KMS-11 (cell line): ENCODE measurements at regions not wholly inside any gene's neighbourhood (a gene's known extent, or its start where the extent isn't known, plus 50 kb on each side); places are given as distances from the start of the nearest gene placed in this dataset.

Experiments
- H2AFZ ChIP-seq: fragments of 200-600 bp; sonication (generic); 2 replicates; pipeline ENCODE4 v1.6.1; 2016; ENCODE audit warnings: antibody characterized with exemption, mixed run types, low read depth
- H3K27ac ChIP-seq: fragments of 200-600 bp; sonication (generic); 2 replicates; pipeline ENCODE4 v1.6.1; 2016; ENCODE audit warnings: mild to moderate bottlenecking, mixed run types
- H3K27me3 ChIP-seq: fragments of 200-600 bp; sonication (generic); 2 replicates; pipeline ENCODE4 v1.6.1; 2017; ENCODE audit warnings: mild to moderate bottlenecking, low read depth, mixed run types, moderate library complexity; ENCODE audit not compliant: insufficient read depth
- H3K36me3 ChIP-seq: fragments of 200-600 bp; sonication (generic); 2 replicates; pipeline ENCODE4 v1.6.1; 2017; ENCODE audit warnings: mild to moderate bottlenecking, mixed run types; ENCODE audit not compliant: insufficient read depth
- H3K4me1 ChIP-seq: fragments of 200-600 bp; sonication (generic); 2 replicates; pipeline ENCODE4 v1.6.1; 2016; ENCODE audit warnings: mild to moderate bottlenecking, low read depth, mixed run types; ENCODE audit not compliant: poor library complexity, severe bottlenecking
- H3K4me2 ChIP-seq: fragments of 200-600 bp; sonication (generic); 2 replicates; pipeline ENCODE4 v1.7.0; 2016; ENCODE audit warnings: mild to moderate bottlenecking, mixed run types
- H3K4me3 ChIP-seq: fragments of 200-600 bp; sonication (generic); IDR thresholded peaks from 2 replicates; pipeline ENCODE4 v1.6.1; 2017; ENCODE audit warnings: low read depth, low read length, mixed read lengths; ENCODE audit not compliant: insufficient read depth
- H3K79me2 ChIP-seq: fragments of 200-600 bp; sonication (generic); 2 replicates; pipeline ENCODE4 v1.6.1; 2016; ENCODE audit warnings: low read depth, mixed run types; ENCODE audit not compliant: insufficient read depth
- H3K9ac ChIP-seq: fragments of 200-600 bp; sonication (generic); 2 replicates; pipeline ENCODE4 v1.6.1; 2016; ENCODE audit warnings: mild to moderate bottlenecking, mixed run types
- H4K20me1 ChIP-seq: fragments of 200-600 bp; sonication (generic); 2 replicates; pipeline ENCODE4 v1.6.1; 2016; ENCODE audit warnings: mild to moderate bottlenecking, mixed run types; ENCODE audit not compliant: insufficient read depth
- TF ChIP-seq, protein P1 (sequence below): fragments of 200-600 bp; sonication (generic); conservative IDR thresholded peaks from 2 replicates; pipeline ENCODE4 v1.6.1; 2017; ENCODE audit warnings: low read depth, mild to moderate bottlenecking, antibody characterized with exemption, low read length, moderate library complexity, mixed read lengths

GRCh38 chr11:80440835-80441234 lies 1000.0 kb upstream of the TENM4 start:
- H3K36me3 ChIP-seq: no peaks in the 10 kb centered on the region
- H4K20me1 ChIP-seq: no peaks in the 10 kb centered on the region
- no peaks in the 10 kb centered on the region for H3K79me2 ChIP-seq
- no peak overlapping the region for H3K4me2 ChIP-seq
- H2AFZ ChIP-seq: no peak overlapping the region
- H3K27ac ChIP-seq: no peak overlapping the region
- no peaks in the 10 kb centered on the region for H3K4me1 ChIP-seq
- H3K4me3 ChIP-seq: no peak overlapping the region
- TF ChIP-seq, protein P1, sequence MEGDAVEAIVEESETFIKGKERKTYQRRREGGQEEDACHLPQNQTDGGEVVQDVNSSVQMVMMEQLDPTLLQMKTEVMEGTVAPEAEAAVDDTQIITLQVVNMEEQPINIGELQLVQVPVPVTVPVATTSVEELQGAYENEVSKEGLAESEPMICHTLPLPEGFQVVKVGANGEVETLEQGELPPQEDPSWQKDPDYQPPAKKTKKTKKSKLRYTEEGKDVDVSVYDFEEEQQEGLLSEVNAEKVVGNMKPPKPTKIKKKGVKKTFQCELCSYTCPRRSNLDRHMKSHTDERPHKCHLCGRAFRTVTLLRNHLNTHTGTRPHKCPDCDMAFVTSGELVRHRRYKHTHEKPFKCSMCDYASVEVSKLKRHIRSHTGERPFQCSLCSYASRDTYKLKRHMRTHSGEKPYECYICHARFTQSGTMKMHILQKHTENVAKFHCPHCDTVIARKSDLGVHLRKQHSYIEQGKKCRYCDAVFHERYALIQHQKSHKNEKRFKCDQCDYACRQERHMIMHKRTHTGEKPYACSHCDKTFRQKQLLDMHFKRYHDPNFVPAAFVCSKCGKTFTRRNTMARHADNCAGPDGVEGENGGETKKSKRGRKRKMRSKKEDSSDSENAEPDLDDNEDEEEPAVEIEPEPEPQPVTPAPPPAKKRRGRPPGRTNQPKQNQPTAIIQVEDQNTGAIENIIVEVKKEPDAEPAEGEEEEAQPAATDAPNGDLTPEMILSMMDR: no peak
- H3K9ac ChIP-seq: no peak overlapping the region
- H3K27me3 ChIP-seq: no peaks in the 10 kb centered on the region

- H3K4me2 ChIP-seq: no peak overlapping the region
- H3K4me1 ChIP-seq: no peaks in the 10 kb centered on the region
- no peak overlapping the region for H3K27ac ChIP-seq
- H3K79me2 ChIP-seq: no peaks in the 10 kb centered on the region
- H2AFZ ChIP-seq: no peak overlapping the region
- H4K20me1 ChIP-seq: no peaks in the 10 kb centered on the region
- no peak overlapping the region for H3K9ac ChIP-seq
- H3K27me3 ChIP-seq: no peaks in the 10 kb centered on the region
- H3K36me3 ChIP-seq: no peaks in the 10 kb centered on the region
- H3K4me3 ChIP-seq: no peak overlapping the region
- TF ChIP-seq, protein P1: no peak
Observed at GRCh38 chr11:80436547-80436946, 995.7 kb upstream of the TENM4 start.

DNA sequence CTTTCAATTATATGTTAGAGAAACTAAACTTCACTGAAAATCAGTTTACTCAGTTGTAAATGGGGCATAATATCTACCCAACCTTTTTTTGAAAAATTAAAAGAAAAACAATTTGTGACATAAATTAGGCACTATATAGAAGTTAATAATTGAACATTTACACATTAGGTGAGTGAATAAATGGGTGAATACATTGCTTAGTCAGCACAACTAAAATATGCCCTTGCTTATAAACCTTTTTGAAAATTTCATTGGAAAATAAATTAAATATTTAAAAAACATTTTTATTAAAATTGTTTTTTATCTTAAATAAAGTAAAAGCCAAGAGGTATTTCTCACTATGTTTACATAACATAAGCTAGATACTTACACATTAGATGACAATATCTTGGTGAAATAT lies 994.5 kb upstream of the TENM4 start:
- no peak overlapping the region for H3K27ac ChIP-seq
- H3K4me2 ChIP-seq: no peak overlapping the region
- H2AFZ ChIP-seq: no peak overlapping the region
- H3K27me3 ChIP-seq: no peaks in the 10 kb centered on the region
- no peaks in the 10 kb centered on the region for H3K4me1 ChIP-seq
- TF ChIP-seq, protein P1: no peak
- H3K4me3 ChIP-seq: no peak overlapping the region
- no peaks in the 10 kb centered on the region for H3K79me2 ChIP-seq
- no peak overlapping the region for H3K9ac ChIP-seq
- H4K20me1 ChIP-seq: no peaks in the 10 kb centered on the region
- H3K36me3 ChIP-seq: no peaks in the 10 kb centered on the region

- Histone ChIP-seq H3K9ac (no peak overlapping the region), H4K20me1 (no peaks in the 10 kb centered on the region), H3K4me1 (no peaks in the 10 kb centered on the region), H3K27me3 (no peaks in the 10 kb centered on the region), H3K27ac (no peak overlapping the region), H3K4me3 (no peak overlapping the region), H3K79me2 (no peaks in the 10 kb centered on the region), H3K4me2 (no peak overlapping the region), H2AFZ (no peak overlapping the region), H3K36me3 (no peaks in the 10 kb centered on the region)
- TF ChIP-seq, protein P1: no peak
Observed at GRCh38 chr11:80432057-80432456, 991.2 kb upstream of the TENM4 start.
